Choroid plexus epithelial cell (primary cell): ENCODE measurements at regions not wholly inside any gene's neighbourhood (a gene's known extent, or its start where the extent isn't known, plus 50 kb on each side); places are given as distances from the start of the nearest gene placed in this dataset.
"Not testable (repeated sequence)": the region's sequence is repeated elsewhere in the genome, so short reads cannot be mapped to it uniquely, and the experiment has no call there.

ENCODE experiments used
- DNase-seq: peaks from one replicate; pipeline ENCODE4 v3.0.0-alpha.2; 2010; ENCODE audit warnings: low read depth
- H3K4me3 ChIP-seq: 2 replicates; pipeline ENCODE4 v1.5.1; 2011; ENCODE audit warnings: low read depth, mild to moderate bottlenecking, control low read depth, low read length, moderate library complexity
- TF ChIP-seq, protein P1 (sequence below): conservative IDR thresholded peaks from 2 replicates; pipeline ENCODE4 v1.5.1; 2011; ENCODE audit warnings: low read depth, mild to moderate bottlenecking, control low read depth, inconsistent platforms, low read length, moderate library complexity

DNA sequence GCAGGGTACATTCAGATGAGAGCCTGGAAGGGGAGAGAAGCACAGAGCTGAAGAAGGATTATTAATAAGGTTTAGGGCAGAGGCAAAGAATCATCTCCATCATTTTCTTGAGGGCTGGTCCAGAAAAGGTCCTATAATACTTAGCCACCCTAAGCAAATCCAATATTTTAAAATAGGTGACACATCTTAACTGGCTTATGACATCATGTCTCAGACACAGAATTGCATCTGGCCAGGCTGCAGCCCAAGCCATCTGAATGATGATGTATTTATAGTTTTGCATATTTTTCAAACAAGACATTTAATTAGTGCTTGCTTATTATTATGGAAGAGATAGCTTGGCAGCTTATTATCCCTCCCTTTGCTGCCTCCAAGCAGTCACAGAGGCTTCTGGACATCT is 571.3 kb downstream of the SUCLG1 start:
- DNase-seq: no peak
- TF ChIP-seq, protein P1, sequence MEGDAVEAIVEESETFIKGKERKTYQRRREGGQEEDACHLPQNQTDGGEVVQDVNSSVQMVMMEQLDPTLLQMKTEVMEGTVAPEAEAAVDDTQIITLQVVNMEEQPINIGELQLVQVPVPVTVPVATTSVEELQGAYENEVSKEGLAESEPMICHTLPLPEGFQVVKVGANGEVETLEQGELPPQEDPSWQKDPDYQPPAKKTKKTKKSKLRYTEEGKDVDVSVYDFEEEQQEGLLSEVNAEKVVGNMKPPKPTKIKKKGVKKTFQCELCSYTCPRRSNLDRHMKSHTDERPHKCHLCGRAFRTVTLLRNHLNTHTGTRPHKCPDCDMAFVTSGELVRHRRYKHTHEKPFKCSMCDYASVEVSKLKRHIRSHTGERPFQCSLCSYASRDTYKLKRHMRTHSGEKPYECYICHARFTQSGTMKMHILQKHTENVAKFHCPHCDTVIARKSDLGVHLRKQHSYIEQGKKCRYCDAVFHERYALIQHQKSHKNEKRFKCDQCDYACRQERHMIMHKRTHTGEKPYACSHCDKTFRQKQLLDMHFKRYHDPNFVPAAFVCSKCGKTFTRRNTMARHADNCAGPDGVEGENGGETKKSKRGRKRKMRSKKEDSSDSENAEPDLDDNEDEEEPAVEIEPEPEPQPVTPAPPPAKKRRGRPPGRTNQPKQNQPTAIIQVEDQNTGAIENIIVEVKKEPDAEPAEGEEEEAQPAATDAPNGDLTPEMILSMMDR: no peak
- no peak overlapping the region for H3K4me3 ChIP-seq

DNA sequence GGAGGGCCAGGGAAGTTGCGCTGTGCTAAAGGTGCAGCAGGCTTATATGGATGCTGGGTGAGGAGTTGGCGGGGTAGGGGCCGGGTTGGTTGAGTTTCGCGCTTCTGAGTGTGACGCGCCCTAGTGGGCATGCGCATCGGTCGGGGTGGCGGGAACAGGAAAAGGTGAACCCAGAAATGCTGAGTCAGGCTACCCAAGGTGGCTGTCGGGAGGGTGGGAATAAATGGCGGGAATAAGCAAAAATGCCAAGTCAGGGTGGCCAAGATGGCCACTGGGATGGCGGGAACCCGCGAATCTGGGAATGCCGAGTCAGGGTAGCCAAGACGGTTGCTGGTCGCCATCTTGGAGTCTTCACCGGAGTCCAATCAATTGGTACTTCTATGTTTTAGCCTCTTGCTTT is 580.0 kb downstream of the SUCLG1 start:
- no peak for DNase-seq
- TF ChIP-seq, protein P1: no peak
- H3K4me3 ChIP-seq: no peak overlapping the region

- not testable (repeated sequence) for H3K4me3 ChIP-seq
Observed at GRCh38 chr2:83877261-83877660, 581.8 kb downstream of the SUCLG1 start.

GRCh38 chr2:83874712-83875430 is 584.2 kb downstream of the SUCLG1 start:
- DNase-seq: no peak
- TF ChIP-seq, protein P1: no peak
- H3K4me3 ChIP-seq: no peak overlapping the region

More at GRCh38 chr2:83877261-83877660, 581.8 kb downstream of the SUCLG1 start:
- not testable (repeated sequence) for DNase-seq

DNA sequence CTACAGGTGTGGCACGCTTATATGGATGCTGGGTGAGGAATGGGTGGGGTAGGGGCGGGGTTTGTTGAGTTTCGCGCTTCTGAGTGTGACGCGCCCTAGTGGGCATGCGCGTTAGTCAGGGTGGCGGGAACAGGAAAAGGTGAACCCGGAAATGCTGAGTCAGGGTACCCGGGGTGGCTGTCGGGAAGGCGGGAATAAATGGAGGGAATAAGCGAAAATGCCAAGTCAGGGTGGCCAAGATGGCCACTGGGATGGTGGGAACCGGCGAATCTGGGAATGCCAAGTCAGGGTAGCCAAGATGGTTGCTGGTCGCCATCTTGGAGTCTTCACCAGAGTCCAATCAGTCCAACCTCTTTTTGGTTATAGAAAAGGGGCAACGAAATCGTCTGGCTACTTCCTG is 585.0 kb downstream of the SUCLG1 start:
- TF ChIP-seq, protein P1: no peak
- no peak overlapping the region for H3K4me3 ChIP-seq
- DNase-seq: no peak

GRCh38 chr2:83873110-83873509 is 586.0 kb downstream of the SUCLG1 start:
- no peak overlapping the region for H3K4me3 ChIP-seq
- no peak for DNase-seq
- TF ChIP-seq, protein P1: no peak

- TF ChIP-seq, protein P1: no peak
- no peak for DNase-seq
- H3K4me3 ChIP-seq: no peak overlapping the region
Observed at GRCh38 chr2:83866211-83866610, 592.9 kb downstream of the SUCLG1 start.
